HG02759 (cell line): ENCODE measurements at regions not wholly inside any gene's neighbourhood (a gene's known extent, or its start where the extent isn't known, plus 50 kb on each side); places are given as distances from the start of the nearest gene placed in this dataset.
"Not testable (repeated sequence)": the region's sequence is repeated elsewhere in the genome, so short reads cannot be mapped to it uniquely, and the experiment has no call there.

ENCODE experiments used
- ATAC-seq: cut with Tn5 transposase; IDR thresholded peaks from one replicate; pipeline ENCODE4 v1.9.1; 2021; ENCODE audit warnings: mild to moderate bottlenecking, moderate library complexity; ENCODE audit not compliant: unreplicated experiment

DNA sequence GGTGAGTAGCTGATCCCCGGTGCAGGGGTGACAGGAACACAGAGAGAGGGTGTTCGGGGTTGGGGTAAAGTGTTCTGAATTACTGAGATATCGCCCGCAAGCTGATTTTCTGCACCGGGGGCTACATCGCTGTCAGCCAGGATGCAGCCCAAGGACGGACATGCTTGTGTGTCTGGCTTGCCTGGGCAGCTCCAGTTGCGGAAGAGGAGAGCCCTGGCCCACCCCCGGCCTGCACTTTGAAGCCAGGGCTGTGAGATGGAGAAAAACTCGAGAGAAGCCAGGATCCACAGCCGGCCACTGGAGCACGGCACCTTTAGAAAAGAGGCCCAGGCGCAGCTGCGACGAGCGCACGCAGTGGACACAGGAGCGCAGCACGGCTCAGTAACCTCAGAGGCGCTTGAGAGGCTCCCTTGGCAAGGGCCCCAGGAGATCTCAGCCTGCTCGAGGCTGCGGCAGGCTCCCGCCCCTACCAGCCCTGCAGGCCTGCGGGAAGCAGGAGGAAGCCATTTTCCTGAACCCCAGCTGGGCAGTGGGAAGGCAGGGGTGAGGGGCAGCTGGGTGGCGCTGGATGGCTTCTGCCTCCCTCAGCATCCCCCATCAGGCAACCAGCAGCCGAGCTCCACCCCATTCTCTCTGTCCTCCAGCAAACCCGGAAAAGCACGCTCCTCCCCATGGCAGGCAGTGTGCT, 59.2 kb downstream of the C9orf50 start:
- ATAC-seq, result no peak

DNA sequence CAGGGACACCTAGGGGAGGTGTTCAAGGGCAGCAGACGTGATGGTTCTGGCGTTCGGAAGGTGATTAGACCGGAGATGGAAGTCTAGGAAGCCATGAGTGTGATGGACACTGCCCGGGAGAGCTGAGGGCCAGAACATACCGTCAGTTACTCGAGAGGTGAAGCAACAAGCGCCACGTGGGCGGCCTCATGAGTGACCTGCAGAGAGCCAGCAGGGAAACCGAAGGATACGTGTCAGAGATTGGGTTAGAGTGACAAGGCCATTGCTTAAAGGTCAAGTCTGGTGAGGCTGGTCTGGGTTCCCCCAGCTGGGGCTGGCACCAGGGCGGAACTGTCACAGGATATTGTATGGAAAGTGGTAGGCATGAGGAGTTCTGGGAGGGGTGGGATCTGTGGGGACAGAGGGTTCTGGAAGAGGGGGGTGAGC, 60.0 kb downstream of the C9orf50 start:
- no peak for ATAC-seq

DNA sequence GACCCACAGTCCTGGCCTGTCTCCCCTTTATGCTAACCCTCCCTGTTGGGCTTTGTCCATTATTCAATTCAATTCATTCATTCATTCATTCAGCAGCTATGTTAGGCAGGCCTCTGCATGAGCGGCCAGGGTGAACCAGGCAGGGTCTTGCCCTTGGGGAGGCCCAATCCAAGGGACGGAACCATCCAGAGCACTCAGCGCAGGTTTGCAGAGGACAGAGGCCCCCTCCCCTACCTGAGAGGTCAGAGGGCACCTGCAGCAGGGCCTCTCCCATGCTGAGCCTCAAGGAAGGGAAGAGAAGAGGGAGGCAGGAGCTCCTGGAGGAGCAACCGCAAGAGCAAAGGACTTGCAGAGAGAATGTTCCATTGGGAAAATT, 61.4 kb downstream of the C9orf50 start:
- no peak for ATAC-seq

DNA sequence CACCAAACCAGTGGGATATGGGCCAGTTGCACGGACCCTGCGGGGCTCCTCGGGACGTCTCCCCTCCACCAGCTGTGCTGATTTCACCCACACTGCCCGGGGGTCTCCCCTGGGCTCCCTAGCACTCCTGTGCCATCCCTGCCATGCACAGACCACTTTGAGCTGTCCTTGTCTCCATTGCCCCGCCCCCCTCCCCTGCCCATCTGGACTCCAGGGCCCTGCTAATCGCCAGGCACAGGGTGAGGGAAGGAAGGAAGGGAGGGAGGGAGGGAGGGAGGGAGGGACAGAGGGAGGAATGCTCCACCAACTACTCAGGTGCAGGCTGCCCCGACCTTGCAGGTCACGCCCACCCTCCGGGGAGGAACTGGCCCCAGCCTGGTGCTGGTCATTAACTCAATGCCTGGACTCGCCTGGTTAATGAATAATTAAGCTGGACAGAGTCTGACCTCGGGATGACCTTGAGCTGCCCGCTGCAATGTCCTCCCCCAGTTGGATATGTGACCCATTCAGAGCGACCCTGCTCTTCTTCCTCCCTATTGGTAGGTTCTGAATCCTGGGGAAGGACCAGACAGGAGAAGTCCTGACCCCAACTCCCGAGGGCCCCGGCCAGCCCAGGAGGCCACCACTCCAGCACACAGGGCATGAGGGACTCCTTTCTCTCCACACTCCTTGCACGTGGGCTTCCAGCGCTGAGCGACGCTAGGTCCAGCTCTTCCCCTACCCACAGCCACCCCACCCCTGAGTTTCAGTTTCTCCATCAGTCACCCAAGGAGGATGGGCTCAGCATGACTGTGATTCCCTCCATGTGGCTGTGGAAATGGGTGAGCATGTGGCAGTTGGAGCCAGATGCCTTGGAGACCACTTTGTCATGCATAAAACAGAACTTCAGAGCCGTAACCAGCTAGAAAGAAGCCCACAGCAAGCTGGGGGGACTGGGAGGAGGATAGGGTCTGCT, 62.1 kb downstream of the C9orf50 start:
- ATAC-seq, result no peak

DNA sequence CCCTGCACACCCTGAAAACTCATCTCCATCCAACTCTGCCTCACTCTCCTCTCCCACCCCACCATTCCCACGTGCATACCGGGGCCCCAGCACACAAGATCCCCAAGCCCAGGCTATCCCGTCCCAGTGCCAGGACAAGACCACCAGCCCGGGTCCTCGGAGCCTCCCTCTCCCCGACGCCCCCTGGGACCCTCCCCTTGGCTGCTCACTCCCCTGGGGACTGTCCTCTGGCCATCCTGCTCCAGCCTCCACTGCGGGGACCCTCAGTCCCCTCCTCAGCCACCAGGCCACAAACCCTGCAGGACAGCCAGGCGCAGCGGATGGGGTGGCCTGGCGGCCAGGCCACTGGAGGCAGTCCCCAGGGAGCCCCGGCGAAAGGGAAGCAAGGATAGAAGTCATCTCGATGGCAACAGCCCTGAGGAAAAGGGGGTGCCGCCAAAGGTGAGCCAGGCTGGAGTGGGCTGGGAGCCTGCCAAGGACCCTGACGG, 62.8 kb downstream of the C9orf50 start:
- ATAC-seq, result no peak

DNA sequence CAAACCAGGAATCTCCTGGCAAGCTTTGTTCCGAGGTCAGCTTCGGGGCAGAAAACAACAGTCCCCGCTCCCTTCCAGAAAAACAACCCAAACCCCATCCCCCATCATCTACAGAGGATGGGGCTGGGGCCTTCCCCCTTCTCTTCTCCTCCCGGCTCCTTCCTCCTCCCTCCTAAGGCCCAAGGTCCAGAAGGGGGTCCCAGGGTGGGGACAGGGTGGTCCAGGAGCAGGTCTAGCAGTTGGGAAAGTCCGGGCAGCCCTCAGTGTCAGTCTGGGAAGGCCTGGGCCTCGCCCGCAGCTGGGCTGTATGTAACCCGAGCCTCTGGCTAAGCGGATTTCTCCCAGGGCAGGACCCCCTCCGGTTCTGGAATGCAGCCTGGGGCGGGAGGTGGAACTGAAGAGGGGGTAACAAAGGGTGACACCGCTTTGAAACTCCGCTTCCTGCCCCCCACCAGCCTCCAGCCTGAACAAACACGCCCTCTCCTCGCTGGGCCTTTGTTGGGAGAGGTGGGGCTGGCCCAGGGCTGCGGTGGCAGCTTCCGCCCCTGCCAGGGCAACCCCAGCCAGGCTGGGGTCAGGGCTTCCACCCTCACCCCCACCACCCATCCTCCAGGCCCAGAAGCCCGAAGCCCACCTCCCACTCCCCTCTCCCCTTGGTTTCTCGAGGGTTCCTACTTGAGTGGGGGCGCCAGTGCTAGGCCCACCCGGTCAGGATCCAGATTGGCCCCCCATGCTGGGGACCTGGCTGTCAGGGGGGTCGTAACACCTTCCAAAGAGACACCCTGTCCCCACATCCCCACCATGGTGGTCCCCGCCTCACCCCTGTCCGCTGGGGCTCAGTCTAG, 63.5 kb downstream of the C9orf50 start:
- ATAC-seq, result no peak

DNA sequence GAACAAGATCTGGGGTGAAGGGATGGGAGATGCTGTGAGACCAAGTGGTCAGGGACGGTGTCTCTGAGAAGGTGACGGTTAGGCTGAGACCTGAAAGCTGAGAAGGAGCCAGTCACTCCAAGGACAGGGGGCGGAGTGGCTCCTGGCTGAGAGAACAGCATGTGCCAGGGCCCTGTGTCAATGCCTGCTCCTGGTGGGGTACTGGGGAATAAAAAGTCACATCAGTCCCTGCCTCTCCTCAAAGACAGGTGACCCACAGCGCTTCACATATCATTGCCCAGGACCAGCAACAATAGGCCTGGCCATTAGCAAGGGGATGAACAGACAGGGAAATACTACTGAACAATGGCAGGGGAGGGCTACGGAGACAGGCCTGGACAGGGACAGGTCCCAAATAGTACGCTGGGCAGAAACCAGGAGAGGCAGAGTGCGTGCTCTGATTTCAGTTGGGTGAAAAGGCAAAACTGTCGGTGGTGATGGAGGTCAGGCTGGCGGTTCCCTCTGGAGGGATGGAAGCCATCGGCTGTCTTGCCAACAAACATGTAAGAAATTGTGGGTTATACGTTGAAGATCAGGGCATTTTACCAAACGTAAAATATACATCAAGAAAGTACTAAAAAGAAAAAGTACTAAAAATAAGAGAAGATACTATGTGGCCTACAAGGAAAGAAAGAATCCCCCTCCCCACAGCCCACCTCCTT, 64.3 kb downstream of the C9orf50 start:
- ATAC-seq, result no peak

DNA sequence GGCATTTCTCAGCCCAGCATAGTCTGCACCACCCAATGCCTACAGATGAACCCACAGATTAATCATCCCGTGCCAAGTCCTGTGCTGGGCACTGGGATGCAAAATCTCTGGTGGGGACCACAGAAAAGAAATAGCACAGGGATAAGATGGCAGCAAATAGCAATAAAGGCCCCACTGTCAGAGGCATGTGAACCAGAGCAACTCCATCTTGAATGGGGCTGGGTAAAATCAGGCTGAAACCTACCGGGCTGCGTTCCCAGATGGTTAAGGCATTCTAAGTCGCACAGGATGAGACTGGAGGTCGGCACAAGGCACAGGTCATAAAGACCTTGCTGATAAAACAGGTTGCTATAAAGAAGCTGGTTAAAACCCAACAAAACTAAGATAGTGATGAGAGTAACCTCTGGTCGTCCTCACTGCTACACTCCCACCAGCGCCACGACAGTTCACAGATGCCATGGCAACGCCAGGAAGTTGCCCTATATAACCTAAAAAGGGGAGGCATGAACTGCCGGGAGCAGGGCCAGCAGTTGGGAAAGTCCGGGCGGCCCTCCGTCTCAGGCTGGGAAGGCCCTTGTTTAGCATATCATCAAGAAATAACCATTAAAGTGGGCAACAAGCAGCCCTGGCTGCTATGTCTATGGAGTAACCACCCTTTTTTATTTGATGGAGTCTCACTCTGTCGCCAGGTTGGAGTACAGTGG, 65.2 kb downstream of the C9orf50 start:
- ATAC-seq, result no peak

DNA sequence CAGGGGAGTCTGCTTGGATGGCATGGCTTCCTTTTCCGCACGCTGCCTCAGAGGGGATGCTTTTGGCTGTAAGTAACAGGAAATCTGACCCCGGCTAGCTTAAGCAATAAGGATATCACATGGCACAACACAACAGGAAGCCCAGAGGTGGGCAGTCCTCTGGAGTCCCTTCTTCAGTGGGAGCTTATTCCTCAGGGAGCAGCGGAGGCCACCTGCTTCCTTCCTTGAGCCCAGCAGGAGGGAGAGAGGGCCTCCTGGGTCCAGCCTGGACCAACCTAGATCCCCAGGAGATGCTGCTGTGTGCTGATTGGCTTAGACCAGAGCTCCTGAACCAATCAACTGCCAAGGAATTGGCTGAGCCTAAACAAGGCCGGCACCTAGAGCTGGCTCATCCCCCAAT, 66.3 kb downstream of the C9orf50 start:
- ATAC-seq, result no peak

DNA sequence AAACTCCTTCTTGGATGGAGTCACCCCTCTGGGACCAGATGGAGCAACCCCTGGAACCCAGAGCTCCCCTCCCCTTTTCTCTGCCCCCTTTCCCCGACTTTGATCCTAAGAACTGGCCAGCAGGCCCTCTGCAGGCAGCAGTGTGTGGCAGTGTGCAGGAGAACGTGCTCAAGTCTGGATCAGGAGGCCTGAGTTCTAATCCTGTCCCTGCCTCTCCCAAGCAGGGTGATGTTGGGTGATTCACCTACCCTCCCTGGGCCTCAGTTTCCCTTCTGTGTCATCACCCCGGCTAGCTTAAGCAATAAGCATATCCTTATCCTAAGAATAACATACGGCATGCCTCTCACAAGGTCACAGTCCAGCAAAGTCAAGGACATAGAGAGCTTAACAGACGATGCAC, 67.6 kb downstream of the C9orf50 start:
- no peak for ATAC-seq

DNA sequence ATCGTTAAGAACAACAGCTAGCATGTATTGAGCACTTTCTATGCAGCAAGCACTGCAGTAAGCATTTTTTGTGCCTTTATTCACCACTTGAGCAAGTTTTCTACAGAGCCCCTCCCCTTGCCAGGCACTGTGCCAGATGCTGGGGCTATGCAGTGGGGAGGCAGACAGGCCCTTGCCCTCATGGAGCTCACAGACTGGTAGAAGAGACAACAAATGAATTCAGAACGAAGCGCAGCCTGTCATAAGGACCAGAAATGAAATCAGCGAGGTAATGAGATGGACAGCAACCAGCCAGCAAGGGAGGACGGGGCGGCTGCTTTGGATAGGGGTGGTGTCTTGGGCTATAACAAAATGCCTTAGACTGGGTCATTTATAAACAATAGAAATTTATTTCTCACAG, 68.8 kb downstream of the C9orf50 start:
- no peak for ATAC-seq

DNA sequence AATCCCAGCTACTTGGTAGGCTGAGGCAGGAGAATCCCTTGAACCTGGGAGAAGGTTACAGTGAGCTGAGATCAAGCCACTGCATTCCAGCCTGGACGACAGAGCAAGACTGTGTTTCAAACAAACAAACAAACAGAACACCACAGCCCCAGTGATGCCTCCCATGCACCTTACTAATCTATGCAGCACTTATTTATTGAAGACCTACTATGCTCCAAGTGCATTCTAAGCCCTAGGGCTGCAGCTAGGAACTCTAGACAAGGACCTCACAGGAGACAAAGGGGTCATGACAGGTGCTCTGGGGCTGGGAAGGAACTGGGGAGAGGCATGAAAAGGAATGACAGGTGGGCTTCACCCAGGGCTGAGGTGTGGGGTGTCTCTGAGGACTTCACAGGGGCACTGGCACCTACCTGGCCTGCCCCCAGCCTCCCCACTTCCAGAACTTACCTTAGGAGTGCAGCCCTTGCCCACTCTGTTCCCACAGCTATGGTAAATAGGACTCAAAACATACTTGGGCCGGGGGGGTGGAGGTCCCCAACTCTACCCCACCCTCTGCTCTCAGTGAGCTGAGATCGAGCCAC, 69.4 kb downstream of the C9orf50 start:
- no peak for ATAC-seq

DNA sequence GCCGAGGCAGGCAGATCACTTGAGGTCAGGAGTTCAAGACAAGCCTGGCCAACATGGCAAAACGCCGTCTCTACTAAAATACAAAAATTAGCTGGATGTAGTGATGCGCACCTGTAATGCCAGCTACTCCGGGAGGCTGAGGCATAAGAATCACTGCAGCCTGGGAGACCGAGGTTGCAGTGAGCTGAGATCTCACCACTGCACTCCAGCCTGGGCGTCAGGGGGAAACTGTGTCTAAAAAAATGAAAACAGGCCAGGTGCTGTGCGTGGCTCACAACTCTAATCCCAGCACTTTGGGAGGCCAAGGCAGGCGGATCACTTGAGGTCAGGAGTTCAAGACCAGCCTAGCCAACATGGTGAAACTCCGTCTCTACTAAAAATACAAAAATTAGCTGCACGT, 69.9 kb downstream of the C9orf50 start:
- ATAC-seq, result not testable (repeated sequence)

DNA sequence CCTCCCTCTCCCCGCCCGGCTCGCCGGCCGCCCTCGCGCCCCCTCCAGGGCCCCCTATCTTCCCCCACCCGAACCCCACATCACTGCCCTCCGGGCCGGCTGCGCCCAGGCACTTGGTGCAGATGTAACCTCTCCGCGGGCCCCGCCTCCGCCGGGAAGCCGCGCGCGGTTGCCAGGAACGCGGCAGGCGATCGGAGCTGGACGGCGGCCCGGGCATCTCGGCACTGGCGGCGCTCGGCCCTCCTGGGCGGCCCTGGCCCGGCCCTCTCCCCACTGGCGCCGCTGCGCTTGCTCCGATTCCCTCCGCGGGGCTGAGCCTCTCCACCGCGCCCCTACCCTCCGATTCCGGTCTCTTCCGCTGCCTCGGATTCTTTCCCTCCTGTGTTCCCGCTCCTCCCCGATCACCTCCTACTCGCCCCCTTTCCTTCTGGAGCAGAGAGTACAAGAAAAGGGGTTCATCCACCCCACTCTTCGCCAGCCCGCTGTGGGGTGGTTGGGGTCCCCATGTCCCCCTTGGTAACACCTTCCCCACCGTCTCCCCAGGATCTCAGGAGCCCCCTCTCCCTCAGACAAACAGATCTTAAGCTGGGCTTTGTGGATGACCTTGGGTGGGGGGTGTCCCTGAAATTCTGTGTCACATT, 70.6 kb downstream of the C9orf50 start:
- ATAC-seq, result no peak

DNA sequence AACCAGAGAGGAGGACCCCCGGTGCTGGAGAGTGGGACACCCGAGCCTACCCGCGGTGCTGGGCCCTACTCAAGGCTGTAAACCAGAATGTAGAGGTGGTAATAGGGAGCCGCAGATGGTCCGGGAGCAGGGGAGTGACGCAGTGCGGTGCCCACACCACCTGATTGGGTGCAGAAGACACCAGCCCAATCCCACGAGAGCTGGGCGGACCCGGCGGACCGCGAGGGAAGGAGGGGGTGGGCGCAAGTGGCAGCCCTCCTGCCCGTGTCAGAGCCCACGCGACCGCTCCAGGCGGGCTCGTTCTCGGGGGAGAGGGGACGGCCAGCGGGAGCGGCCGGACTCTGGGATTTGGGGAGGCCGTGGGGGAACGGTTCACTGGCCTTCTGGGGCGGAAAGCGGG, 71.2 kb downstream of the C9orf50 start:
- ATAC-seq, result no peak

DNA sequence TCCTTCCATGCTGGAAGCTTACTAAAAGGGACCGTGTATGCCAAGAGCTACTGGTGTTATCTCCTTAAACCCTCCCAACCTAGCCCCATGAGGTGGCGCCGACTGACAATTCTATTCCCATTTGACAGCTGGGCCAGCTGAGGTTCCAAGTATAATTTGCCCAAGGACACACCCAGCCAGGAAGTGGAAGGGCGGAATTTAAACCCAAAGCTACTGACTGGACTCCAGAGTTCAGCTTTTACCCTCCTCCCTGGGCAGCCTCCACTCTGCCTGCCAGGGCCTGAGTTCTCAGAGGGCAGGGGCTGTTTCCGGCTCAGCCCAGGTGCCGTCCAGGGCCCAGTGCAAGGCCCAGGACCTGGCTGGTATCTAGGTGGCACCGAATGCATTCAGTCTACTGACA, 71.8 kb downstream of the C9orf50 start:
- no peak for ATAC-seq

DNA sequence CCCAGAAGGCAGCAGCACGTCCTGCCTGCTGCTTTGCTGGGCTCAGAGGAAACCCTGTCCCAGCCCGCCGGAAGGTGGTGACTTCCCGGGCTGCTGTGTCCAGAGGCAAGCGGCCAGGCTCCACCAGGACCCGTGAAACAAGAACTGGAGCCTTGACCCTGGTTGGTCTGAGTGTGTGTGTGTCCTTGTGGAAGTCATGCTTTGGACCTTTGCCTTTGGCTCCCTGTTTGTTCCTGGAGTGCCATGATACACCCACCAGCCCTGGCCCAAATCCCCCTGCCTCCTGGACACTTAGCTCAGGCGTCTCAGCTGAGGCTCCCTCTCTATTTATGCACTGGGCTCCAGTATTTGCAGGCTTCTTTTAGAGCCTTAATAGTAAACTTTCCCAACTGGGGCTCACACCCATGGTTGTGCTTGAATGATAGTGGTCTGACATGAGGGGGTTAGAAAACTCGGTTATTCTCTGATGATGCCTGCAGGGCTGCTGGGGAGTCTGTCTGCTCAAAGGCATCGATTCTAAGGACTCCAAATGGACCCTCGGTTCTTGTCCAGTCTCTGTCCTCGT, 72.2 kb downstream of the C9orf50 start:
- ATAC-seq, result no peak

DNA sequence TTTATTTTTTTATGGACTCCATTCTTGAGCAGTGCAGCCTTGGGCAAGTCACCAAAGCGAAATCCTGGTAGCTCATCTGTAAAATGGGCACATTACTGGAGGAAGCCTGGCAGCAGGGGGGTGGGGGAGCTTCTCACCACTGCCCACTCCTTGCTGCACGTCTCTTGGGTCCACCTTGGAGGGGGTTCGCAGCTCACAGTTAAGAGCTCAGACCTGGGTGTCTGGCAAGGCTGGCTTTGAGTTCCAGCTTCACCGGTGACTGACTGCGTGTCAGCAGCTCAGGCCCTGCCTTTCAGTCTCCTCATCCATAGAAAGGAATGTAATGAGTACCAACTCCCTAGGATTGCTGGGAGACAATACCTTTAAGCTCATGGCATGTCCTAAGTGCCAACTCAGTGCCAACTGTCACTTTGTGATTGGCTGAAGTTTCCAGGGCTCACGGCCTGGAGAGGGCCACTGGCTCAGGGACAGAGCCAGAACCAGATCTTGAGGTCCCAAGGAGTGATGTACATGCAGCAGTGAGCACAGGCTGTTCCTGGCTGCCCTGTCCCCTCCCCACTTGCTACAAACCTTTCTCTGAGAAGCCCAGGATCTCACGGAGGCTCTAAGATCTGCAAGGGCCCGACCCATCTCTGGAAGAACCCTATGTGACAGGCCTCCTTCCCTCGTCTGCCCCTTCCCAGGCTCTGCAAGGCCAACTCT, 72.9 kb downstream of the C9orf50 start:
- ATAC-seq, result no peak
